Bone marrow (tissue), 2 donors: ENCODE measurements at regions not wholly inside any gene's neighbourhood (a gene's known extent, or its start where the extent isn't known, plus 50 kb on each side); places are given as distances from the start of the nearest gene placed in this dataset.
A peak's percentile ranks its signal among the peaks of the same experiment; 100 is the strongest.
"Not testable (repeated sequence)": the region's sequence is repeated elsewhere in the genome, so short reads cannot be mapped to it uniquely, and the experiment has no call there.

ENCODE experiments used
- DNase-seq, 2 donors: peaks; one replicate each; lab custom pipeline; 2025; lab: John Stamatoyannopoulos, UW

- DNase-seq = no peak
These were observed 53.0 kb upstream of the CA12 start for GRCh38 chr15:63434576-63435186.

GRCh38 chr15:63435204-63435820 is 53.7 kb upstream of the CA12 start:
- DNase-seq = no peak

- DNase-seq = no peak
These were observed 54.7 kb upstream of the CA12 start for GRCh38 chr15:63436341-63436740.

- DNase-seq = peak in 1 of 2 donors; percentile 96
These were observed 55.3 kb upstream of the CA12 start for GRCh38 chr15:63436872-63437375.

- no peak for DNase-seq
These were observed 58.1 kb upstream of the CA12 start for GRCh38 chr15:63439536-63440264.

GRCh38 chr15:63440265-63440648 is 58.6 kb upstream of the CA12 start:
- no peak for DNase-seq

GRCh38 chr15:63440756-63441155 is 59.1 kb upstream of the CA12 start:
- no peak for DNase-seq

- DNase-seq = no peak
These were observed 59.6 kb upstream of the CA12 start for GRCh38 chr15:63441266-63441665.

- no peak for DNase-seq
These were observed 60.4 kb upstream of the CA12 start for GRCh38 chr15:63442080-63442479.

- DNase-seq = no peak
These were observed 59.8 kb upstream of the USP3 start for GRCh38 chr15:63444611-63445010.

GRCh38 chr15:63446255-63446654 is 58.1 kb upstream of the USP3 start:
- DNase-seq = no peak

- no peak for DNase-seq
These were observed 57.2 kb upstream of the USP3 start for GRCh38 chr15:63447017-63447676.

- peak in 1 of 2 donors; percentile 91 for DNase-seq
These were observed 56.1 kb upstream of the USP3 start for GRCh38 chr15:63448266-63448665.

- DNase-seq = not testable (repeated sequence)
These were observed 55.4 kb upstream of the USP3 start for GRCh38 chr15:63448872-63449555.

- no peak for DNase-seq
These were observed 54.7 kb upstream of the USP3 start for GRCh38 chr15:63449731-63450130.

GRCh38 chr15:63450884-63451225 is 53.5 kb upstream of the USP3 start:
- DNase-seq = no peak

GRCh38 chr15:63451671-63452315 is 52.6 kb upstream of the USP3 start:
- no peak for DNase-seq

GRCh38 chr15:63452552-63453136 is 51.7 kb upstream of the USP3 start:
- DNase-seq = no peak

GRCh38 chr15:63453186-63453905 is 51.0 kb upstream of the USP3 start:
- DNase-seq = peak in 1 of 2 donors; percentile 67

GRCh38 chr15:63454503-63455211 is 49.7 kb upstream of the USP3 start:
- no peak for DNase-seq
